HCT116 (cell line): ENCODE measurements at regions not wholly inside any gene's neighbourhood (a gene's known extent, or its start where the extent isn't known, plus 50 kb on each side); places are given as distances from the start of the nearest gene placed in this dataset.

ENCODE experiments used
- ATAC-seq: fragments of 200-7000 bp; cut with Tn5 transposase; 2 replicates; pipeline ENCODE4 v1.9.1; 2020; ENCODE audit warnings: mild to moderate bottlenecking, moderate library complexity
- BruUV-seq: library from RNA; stranded (reverse); fragments of 400-500 nt; replicated peaks from 2 replicates; lab custom pipeline; 2021; lab: Mats Ljungman, UMichigan
- CTCF ChIA-PET: fragments of 300-600 bp; sonication (Branson Sonifier 250); formaldehyde crosslinking; loops from one replicate; lab custom pipeline; 2021; ENCODE audit warnings: antibody characterized with exemption; lab: Charles Lee
- POLR2A ChIA-PET: fragments of 300-600, 350-600 bp; sonication (Branson Sonifier 250); formaldehyde crosslinking; loops from one replicate; lab custom pipeline; 2021; ENCODE audit warnings: antibody characterized with exemption; lab: Charles Lee
- RAD21 ChIA-PET, 2 experiments: fragments of 300-600 bp; sonication (Branson Sonifier 250); formaldehyde crosslinking; loops; one replicate each; lab custom pipeline; 2023; ENCODE audit warnings: low total read pairs in 2 of 2; ENCODE audit not compliant: uncharacterized antibody in 2 of 2, unreplicated experiment in 2 of 2, low non-redundant PET in 1 of 2; lab: Charles Lee
- DNase-seq: peaks from one replicate; pipeline ENCODE4 v3.0.0-alpha.2; 2010; ENCODE audit warnings: low read depth, low spot score
- H2AFZ ChIP-seq: fragments of 200-600 bp; shearing (Covaris generic), sonication (generic); 2 replicates; pipeline ENCODE4 v1.6.1; 2017; ENCODE audit warnings: low read depth, mixed run types, mixed read lengths, antibody characterized with exemption, low read length; ENCODE audit not compliant: poor library complexity, severe bottlenecking
- H3K27ac ChIP-seq: 2 replicates; pipeline ENCODE4 v1.5.1; 2012; ENCODE audit warnings: low read depth, low read length
- H3K27me3 ChIP-seq: fragments of 200-600 bp; sonication (generic); 2 replicates; pipeline ENCODE4 v1.6.1; 2016; ENCODE audit warnings: mixed run types, low read length, mixed read lengths; ENCODE audit not compliant: insufficient read depth
- H3K36me3 ChIP-seq, 2 experiments: fragments of 200-500 bp in 1 of 2; fragments of 200-600 bp in 1 of 2; sonication (Bioruptor generic) in 1 of 2; sonication (generic) in 1 of 2; 2 replicates each; pipeline versions ENCODE4 v1.5.1 to v1.6.1; 2014 to 2016; ENCODE audit warnings: low read length in 2 of 2, inconsistent platforms in 1 of 2, mixed read lengths in 1 of 2, mixed run types in 1 of 2; ENCODE audit not compliant: insufficient read depth in 2 of 2, control insufficient read depth in 1 of 2
- H3K4me1 ChIP-seq, 2 experiments: fragments of 200-600 bp in 1 of 2; sonication (generic) in 1 of 2; 2 replicates each; pipeline versions ENCODE4 v1.5.1 to v1.6.1; 2012 to 2017; ENCODE audit warnings: low read length in 2 of 2, inconsistent platforms in 1 of 2, mild to moderate bottlenecking in 1 of 2, mixed read lengths in 1 of 2, mixed run types in 1 of 2, moderate library complexity in 1 of 2; ENCODE audit not compliant: insufficient read depth in 2 of 2, control insufficient read depth in 1 of 2
- H3K4me2 ChIP-seq: fragments of 200-600 bp; sonication (generic); 2 replicates; pipeline ENCODE4 v1.6.1; 2017; ENCODE audit warnings: mixed run types, low read length, mixed read lengths
- H3K4me3 ChIP-seq, 2 experiments: fragments of 200-600 bp in 1 of 2; sonication (generic) in 1 of 2; replicated peaks in 1 of 2; 2 replicates each; pipeline ENCODE4 v1.5.1; 2011 to 2016; ENCODE audit warnings: low read length in 2 of 2, control low read depth in 1 of 2, low read depth in 1 of 2, mild to moderate bottlenecking in 1 of 2, mixed read lengths in 1 of 2, mixed run types in 1 of 2
- H3K79me2 ChIP-seq: fragments of 200-600 bp; sonication (generic); 2 replicates; pipeline ENCODE4 v1.6.1; 2017; ENCODE audit warnings: mild to moderate bottlenecking, mixed run types, low read length, moderate library complexity, mixed read lengths; ENCODE audit not compliant: insufficient read depth
- H3K9ac ChIP-seq: fragments of 200-600 bp; sonication (generic); 2 replicates; pipeline ENCODE4 v1.6.1; 2016; ENCODE audit warnings: low read length, mixed read lengths
- H3K9me2 ChIP-seq: fragments of 200-600 bp; sonication (generic), shearing (Covaris generic); 2 replicates; pipeline ENCODE4 v1.6.1; 2017; ENCODE audit warnings: mixed run types, mild to moderate bottlenecking, moderate library complexity; ENCODE audit not compliant: insufficient read depth
- H3K9me3 ChIP-seq, 2 experiments: fragments of 200-500 bp in 1 of 2; fragments of 200-600 bp in 1 of 2; sonication (Bioruptor generic) in 1 of 2; sonication (generic) in 1 of 2; 2 replicates each; pipeline ENCODE4 v1.6.1; 2014 to 2017; ENCODE audit warnings: low read length in 2 of 2, mixed read lengths in 2 of 2, inconsistent platforms in 1 of 2, low read depth in 1 of 2, mild to moderate bottlenecking in 1 of 2, mixed run types in 1 of 2, moderate library complexity in 1 of 2; ENCODE audit not compliant: control insufficient read depth in 1 of 2, insufficient read depth in 1 of 2
- H4K20me1 ChIP-seq: fragments of 200-600 bp; sonication (generic), shearing (Covaris generic); 2 replicates; pipeline ENCODE4 v1.6.1; 2017; ENCODE audit warnings: mixed run types, mild to moderate bottlenecking, moderate library complexity; ENCODE audit not compliant: insufficient read depth
- EGR1 ChIP-seq: IDR thresholded peaks from 2 replicates; pipeline ENCODE4 v1.6.1; 2012; ENCODE audit warnings: low read depth
- ELF1 ChIP-seq: IDR thresholded peaks from 2 replicates; pipeline ENCODE4 v1.6.1; 2012; ENCODE audit warnings: low read depth, borderline replicate concordance
- EZH2 ChIP-seq: fragments of 200-600 bp; sonication (generic); IDR thresholded peaks from 2 replicates; pipeline ENCODE4 v1.6.1; 2017; ENCODE audit warnings: antibody characterized with exemption, mixed run types
- FOSL1 ChIP-seq: IDR thresholded peaks from 2 replicates; pipeline ENCODE4 v1.6.1; 2012; ENCODE audit warnings: low read depth
- JUND ChIP-seq: IDR thresholded peaks from 2 replicates; pipeline ENCODE4 v1.6.1; 2012
- POLR2A ChIP-seq: IDR thresholded peaks from 2 replicates; pipeline ENCODE4 v1.7.0; 2011; ENCODE audit warnings: borderline replicate concordance; ENCODE audit not compliant: insufficient read depth, insufficient read length; ENCODE audit errors: extremely low read depth
- RAD21 ChIP-seq: IDR thresholded peaks from 2 replicates; pipeline ENCODE4 v1.6.1; 2012; ENCODE audit warnings: low read depth, mild to moderate bottlenecking
- SP1 ChIP-seq: IDR thresholded peaks from 2 replicates; pipeline ENCODE4 v1.6.1; 2012; ENCODE audit warnings: low read depth
- SRF ChIP-seq: IDR thresholded peaks from 2 replicates; pipeline ENCODE4 v1.6.1; 2012; ENCODE audit warnings: low read depth
- YY1 ChIP-seq: IDR thresholded peaks from 2 replicates; pipeline ENCODE4 v1.6.1; 2011; ENCODE audit warnings: low read length, low read depth, moderate library complexity, mild to moderate bottlenecking; ENCODE audit not compliant: insufficient replicate concordance; ENCODE audit errors: extremely low read depth
- intact Hi-C: fragments of 100-400 bp; cut with micrococcal nuclease; formaldehyde crosslinking; loops from 2 replicates; pipeline ENCODE4 v1.10.0; 2022
- TF ChIP-seq, protein P1 (sequence below): IDR thresholded peaks from 2 replicates; pipeline ENCODE4 v1.6.1; 2012; ENCODE audit warnings: low read depth
- TF ChIP-seq, protein P2 (sequence below): IDR thresholded peaks from 2 replicates; pipeline ENCODE4 v1.6.1; 2012

DNA sequence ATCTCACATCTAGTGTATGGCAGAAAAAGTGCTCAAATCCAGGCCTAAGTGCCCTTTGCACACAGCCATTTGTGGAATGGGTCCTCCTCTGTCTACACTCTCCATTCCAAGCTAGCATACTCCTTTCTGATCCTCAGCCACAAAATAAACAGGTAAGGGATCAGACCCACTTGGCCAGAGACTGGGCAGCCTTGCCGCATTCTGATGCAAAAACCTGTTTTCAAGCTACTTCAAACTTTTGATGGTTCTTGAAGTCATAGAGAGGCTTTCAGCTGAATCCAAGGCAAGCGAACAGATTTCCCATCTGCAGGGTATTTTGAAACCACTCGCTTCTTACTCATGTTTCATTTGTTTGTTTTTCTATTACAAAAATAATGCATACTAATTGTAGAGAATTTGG is 136.6 kb upstream of the NAV2 start (continued):
- TF ChIP-seq, protein P1, sequence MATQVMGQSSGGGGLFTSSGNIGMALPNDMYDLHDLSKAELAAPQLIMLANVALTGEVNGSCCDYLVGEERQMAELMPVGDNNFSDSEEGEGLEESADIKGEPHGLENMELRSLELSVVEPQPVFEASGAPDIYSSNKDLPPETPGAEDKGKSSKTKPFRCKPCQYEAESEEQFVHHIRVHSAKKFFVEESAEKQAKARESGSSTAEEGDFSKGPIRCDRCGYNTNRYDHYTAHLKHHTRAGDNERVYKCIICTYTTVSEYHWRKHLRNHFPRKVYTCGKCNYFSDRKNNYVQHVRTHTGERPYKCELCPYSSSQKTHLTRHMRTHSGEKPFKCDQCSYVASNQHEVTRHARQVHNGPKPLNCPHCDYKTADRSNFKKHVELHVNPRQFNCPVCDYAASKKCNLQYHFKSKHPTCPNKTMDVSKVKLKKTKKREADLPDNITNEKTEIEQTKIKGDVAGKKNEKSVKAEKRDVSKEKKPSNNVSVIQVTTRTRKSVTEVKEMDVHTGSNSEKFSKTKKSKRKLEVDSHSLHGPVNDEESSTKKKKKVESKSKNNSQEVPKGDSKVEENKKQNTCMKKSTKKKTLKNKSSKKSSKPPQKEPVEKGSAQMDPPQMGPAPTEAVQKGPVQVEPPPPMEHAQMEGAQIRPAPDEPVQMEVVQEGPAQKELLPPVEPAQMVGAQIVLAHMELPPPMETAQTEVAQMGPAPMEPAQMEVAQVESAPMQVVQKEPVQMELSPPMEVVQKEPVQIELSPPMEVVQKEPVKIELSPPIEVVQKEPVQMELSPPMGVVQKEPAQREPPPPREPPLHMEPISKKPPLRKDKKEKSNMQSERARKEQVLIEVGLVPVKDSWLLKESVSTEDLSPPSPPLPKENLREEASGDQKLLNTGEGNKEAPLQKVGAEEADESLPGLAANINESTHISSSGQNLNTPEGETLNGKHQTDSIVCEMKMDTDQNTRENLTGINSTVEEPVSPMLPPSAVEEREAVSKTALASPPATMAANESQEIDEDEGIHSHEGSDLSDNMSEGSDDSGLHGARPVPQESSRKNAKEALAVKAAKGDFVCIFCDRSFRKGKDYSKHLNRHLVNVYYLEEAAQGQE: no peak
- no peak for TF ChIP-seq SP1
- TF ChIP-seq POLR2A: no peak
- TF ChIP-seq EGR1: no peak
- no peak for TF ChIP-seq FOSL1
- TF ChIP-seq YY1: no peak

DNA sequence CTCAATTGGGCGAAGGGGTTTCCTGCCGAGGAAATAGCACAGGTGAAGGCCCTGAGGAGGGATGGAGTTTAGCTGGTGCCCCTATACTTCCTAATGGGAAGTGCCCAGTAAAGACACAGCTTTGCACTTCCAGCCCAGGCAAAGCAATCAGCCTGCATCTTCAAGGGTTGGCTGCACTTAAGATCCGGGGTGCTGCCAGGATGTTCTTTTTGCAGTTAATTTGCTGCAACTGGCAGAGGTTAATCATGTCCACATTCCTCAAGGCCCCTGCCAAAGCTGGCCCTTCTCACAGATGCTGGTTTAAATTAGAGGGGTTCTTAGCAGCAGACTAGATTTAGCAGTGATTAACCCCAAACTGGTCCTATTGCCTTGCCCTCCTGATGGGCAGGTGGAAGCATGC is 137.7 kb upstream of the NAV2 start:
- H3K27me3 ChIP-seq: no peaks in the 10 kb centered on the region
- H3K36me3 ChIP-seq: no peaks in the 10 kb centered on the region
- ATAC-seq (no peak), DNase-seq (no peak)
- no peak overlapping the region for H3K9ac ChIP-seq
- ChIA-PET CTCF (no interaction called here), POLR2A (no interaction called here), RAD21 (no interaction called here)
- no TSS peak for BruUV-seq
- H2AFZ ChIP-seq: no peak overlapping the region
- TF ChIP-seq POLR2A: no peak
- TF ChIP-seq FOSL1: no peak
- no peak for TF ChIP-seq ELF1
- TF ChIP-seq JUND: no peak
- TF ChIP-seq SP1: no peak
- TF ChIP-seq, protein P1: no peak
- TF ChIP-seq, protein P2, sequence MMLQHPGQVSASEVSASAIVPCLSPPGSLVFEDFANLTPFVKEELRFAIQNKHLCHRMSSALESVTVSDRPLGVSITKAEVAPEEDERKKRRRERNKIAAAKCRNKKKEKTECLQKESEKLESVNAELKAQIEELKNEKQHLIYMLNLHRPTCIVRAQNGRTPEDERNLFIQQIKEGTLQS: no peak
- TF ChIP-seq RAD21: no peak
- TF ChIP-seq SRF: no peak
- TF ChIP-seq EGR1: no peak
- TF ChIP-seq EZH2: no peak
- H3K9me2 ChIP-seq: no peaks in the 10 kb centered on the region
- no peak overlapping the region for H3K4me2 ChIP-seq
- no peaks in the 10 kb centered on the region for H3K9me3 ChIP-seq
- no peak overlapping the region for H3K27ac ChIP-seq
- intact Hi-C loops: no loop called here
- H4K20me1 ChIP-seq: no peaks in the 10 kb centered on the region
- no peak overlapping the region for H3K4me3 ChIP-seq
- no peaks in the 10 kb centered on the region for H3K79me2 ChIP-seq
- no peaks in the 10 kb centered on the region for H3K4me1 ChIP-seq
